Spleen (tissue), 7 donors: ENCODE measurements at regions not wholly inside any gene's neighbourhood (a gene's known extent, or its start where the extent isn't known, plus 50 kb on each side); places are given as distances from the start of the nearest gene placed in this dataset.

ENCODE experiments used
- POLR2A ChIP-seq, 3 donors: fragments of 450-650 bp; IDR thresholded peaks; one replicate each; pipeline ENCODE4 v1.5.1; 2017; ENCODE audit warnings: antibody characterized with exemption in 3 of 3, mild to moderate bottlenecking in 1 of 3
- POLR2AphosphoS5 ChIP-seq, 3 donors: sonication (generic); formaldehyde crosslinking; IDR thresholded peaks; one replicate each; pipeline ENCODE4 v1.5.1; 2017; ENCODE audit warnings: antibody characterized with exemption in 3 of 3
- TF ChIP-seq, protein P1 (sequence below), 11 experiments: fragments of 200-600 bp in 7 of 11; fragments of 450-650 bp in 4 of 11; sonication (generic) in 4 of 11; IDR thresholded peaks in 8 of 11; conservative IDR thresholded peaks in 3 of 11; 1 replicate in 7 of 11; 2 replicates in 4 of 11; pipeline versions ENCODE4 v1.4.0 to v1.8.0; 2016 to 2021; ENCODE audit warnings: antibody characterized with exemption in 11 of 11, inconsistent platforms in 4 of 11, mild to moderate bottlenecking in 1 of 11
- donor health status: DM: no; HTN: no; CAD: no; lungs with moderate emphysema.
- donor health status: DM: no; HTN: no; CAD: no.
- donor health status: DM: no; HTN: no; CAD: no.

DNA sequence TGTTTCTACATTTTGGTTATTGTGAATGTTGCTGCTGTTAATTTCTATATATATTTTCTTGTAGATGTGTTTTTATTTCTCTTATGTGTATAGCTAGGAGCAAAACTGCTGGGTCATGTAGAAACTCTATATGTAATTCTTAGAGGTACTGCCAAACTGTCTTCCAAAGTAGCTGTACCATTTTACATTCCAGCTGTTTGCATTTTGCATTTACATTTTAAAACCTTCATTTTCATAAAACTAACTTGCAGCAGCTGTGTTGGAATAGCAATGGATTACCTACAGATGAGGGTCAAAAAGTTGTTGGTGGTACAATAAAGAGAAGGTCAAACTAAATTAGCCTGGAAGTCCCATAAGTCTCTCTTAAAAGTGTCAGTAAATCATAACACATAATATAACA lies 1109.7 kb downstream of the FLRT2 start:
- no peak for TF ChIP-seq POLR2A (IDR thresholded peaks at IDR 0.05)
- TF ChIP-seq, protein P1, sequence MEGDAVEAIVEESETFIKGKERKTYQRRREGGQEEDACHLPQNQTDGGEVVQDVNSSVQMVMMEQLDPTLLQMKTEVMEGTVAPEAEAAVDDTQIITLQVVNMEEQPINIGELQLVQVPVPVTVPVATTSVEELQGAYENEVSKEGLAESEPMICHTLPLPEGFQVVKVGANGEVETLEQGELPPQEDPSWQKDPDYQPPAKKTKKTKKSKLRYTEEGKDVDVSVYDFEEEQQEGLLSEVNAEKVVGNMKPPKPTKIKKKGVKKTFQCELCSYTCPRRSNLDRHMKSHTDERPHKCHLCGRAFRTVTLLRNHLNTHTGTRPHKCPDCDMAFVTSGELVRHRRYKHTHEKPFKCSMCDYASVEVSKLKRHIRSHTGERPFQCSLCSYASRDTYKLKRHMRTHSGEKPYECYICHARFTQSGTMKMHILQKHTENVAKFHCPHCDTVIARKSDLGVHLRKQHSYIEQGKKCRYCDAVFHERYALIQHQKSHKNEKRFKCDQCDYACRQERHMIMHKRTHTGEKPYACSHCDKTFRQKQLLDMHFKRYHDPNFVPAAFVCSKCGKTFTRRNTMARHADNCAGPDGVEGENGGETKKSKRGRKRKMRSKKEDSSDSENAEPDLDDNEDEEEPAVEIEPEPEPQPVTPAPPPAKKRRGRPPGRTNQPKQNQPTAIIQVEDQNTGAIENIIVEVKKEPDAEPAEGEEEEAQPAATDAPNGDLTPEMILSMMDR (IDR thresholded peaks at IDR 0.05 in 8 of 11, conservative IDR thresholded peaks at IDR 0.05 in 3 of 11) = no peak
- TF ChIP-seq POLR2AphosphoS5 (IDR thresholded peaks at IDR 0.05) = no peak
